HG02840 (cell line): ENCODE measurements at regions not wholly inside any gene's neighbourhood (a gene's known extent, or its start where the extent isn't known, plus 50 kb on each side); places are given as distances from the start of the nearest gene placed in this dataset.

ENCODE experiments used
- ATAC-seq: cut with Tn5 transposase; IDR thresholded peaks from one replicate; pipeline ENCODE4 v1.9.1; 2021; ENCODE audit warnings: mild to moderate bottlenecking, moderate library complexity, moderate number of reproducible peaks; ENCODE audit not compliant: unreplicated experiment, low FRiP score

DNA sequence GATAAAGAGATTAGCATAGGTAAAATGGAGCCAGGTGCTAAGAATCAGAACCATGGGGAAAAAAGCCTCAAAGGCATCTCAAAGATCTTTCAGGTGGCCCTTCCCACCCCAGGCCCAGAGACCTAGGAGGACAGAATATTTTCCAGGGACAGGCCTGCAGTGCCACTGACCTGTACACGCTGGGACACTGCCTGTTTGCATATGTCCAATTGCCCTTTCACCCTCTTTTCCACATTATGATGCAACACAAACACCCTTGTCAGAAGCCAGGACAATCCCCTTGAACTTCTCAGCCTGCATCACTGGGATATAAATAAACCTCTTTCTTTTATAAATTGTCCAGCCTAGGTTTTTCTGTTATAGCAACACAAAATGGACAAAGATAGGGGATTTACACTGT is 419.1 kb downstream of the TRIB2 start:
- ATAC-seq = no peak

DNA sequence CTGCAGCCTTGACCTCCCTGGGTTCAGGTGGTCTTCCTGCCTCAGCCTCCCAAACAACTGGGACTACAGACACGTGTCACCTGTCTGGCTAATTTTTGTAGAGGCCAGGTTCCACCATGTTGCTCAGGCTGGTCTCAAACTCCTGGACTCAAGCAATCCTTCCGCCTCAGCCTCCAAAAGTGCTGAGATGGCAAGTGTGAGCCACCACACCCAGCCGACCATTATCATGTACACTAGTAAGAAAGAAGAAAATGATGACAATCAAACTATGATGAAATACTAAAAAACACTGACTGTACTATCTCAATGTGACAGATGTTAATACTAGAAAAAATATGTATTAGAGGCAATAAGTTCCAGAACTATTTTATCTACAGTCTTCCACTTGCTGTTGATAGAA is 420.9 kb downstream of the TRIB2 start:
- ATAC-seq = no peak

DNA sequence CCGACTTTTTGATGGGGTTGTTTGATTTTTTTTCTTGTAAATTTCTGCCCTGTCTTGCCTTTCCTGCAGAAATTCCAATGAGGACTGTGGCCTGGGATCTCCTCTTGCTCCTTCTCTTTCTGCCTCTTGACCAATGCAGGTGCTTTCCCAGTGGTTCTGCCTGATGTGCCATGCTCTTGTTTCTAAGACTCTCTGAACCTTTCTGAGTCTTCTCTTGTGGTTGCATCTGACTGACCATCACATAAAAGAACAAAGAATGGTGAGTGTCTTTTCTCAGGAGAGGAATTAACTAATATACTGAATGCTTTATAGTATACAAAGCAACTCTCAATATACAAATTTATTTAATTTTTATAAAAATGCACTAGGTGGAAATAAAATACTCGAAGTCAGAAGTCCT is 424.6 kb downstream of the TRIB2 start:
- ATAC-seq = no peak

DNA sequence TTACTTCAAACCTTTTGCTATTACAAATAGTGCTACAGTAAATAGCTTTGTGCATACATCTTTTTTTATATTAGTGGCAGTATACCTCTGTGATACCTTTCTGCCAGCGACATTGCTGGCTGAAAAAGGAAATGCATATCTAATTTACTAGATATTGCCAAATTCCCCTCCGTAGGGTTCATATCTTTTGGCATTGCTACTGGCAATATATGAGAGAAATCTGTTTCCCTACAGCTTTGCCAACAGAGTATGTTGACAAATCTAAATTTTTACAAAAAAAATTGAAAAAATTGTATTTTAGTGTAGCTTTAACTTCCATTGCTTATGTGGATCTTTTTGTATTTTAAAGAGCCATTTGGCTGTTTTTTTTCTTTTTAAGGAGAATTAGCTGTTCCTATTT is 426.7 kb downstream of the TRIB2 start:
- ATAC-seq = no peak

DNA sequence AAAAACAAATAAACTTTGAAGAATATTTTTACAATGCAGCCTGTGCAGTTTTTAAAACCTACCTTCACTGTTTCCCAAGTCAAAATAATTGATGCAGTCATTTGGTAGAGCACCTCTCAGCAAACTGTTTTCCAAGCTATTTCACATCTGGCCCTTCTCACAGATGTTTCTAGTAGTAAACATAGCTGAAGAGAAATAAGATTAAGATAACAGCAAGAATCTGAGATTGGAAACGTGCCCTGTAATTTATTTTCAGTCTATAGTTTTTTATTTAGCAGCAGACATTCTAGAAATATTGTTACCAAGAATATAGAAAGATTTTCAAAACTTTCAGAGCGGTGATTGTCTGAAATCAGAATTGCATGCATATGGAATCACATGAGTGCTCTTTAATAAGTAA is 440.2 kb downstream of the TRIB2 start:
- ATAC-seq = no peak

DNA sequence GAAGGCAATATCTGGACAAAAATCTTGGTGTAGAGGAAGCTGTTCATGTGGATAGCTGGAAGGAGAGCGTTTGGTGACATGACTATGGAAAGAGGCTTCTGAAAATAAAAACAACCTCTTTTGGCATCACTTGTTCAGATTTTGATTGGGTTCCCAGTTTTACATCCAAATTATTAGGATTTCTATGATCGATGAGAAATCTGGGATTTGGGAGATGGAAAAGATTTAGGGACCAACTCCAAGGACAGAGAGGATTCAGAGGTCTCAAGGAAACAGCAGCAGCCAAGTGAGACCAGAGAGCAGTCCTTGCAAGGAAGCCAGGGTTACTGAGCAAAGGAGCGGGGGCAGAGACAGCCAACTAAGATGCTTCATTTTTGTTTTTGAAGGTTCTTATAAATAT is 441.7 kb downstream of the TRIB2 start:
- no peak for ATAC-seq

DNA sequence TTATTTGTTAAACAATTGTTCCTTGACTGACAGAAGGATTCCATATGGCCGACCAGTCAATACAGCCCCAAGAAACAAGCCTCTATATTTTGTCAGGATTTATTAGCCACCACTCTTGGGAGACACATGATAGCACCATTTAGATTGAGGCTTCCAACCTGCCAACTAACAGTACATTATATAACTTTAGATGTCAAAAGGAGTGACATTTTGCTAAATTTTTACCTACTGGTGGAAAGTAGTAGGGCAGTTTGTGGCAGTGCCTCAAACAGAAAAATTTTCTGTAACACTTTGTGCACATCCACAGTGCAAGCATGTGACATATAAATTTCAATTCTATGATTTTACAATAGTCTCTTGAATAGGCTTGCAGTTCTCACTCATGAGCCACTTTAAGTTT is 464.0 kb downstream of the TRIB2 start:
- no peak for ATAC-seq

DNA sequence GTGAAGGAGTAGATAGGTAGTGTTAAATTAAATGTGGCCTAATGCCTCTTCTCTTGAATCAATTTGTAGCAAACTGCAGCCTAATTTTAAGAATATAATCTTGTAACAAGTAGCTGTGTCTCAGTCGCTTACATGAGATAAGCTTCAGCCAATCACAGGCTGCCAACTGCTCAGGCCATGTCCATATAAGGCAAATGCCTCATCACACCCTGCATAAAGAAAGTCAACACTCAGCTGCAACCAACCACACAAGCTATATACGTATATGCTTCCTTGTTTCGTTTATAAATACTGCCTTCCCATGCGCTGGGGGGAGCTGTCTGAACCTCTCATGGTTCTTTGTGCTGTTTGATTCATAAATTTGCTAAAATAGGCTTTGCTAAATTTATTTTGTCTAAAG is 476.3 kb downstream of the TRIB2 start:
- peak; percentile 69 for ATAC-seq

DNA sequence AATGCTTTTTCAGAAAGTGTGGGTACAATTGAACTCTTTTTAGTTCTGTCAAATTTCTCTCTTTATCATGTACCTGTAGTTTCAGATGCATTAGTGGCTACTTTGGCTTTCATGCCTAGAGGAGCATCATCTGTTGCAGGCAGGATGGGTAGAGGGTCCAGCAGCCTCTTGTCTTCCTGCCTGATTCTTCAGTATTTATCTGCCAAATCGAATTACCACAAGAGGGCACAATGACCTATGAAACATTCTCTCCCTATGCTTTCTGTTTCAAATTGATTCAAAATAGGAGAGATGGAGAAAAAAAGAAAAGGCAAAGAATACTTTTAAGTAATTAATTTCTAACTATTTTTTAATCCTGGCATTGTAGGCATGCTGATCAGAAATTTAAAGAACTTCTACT is 477.2 kb downstream of the TRIB2 start:
- peak; percentile 54 for ATAC-seq

DNA sequence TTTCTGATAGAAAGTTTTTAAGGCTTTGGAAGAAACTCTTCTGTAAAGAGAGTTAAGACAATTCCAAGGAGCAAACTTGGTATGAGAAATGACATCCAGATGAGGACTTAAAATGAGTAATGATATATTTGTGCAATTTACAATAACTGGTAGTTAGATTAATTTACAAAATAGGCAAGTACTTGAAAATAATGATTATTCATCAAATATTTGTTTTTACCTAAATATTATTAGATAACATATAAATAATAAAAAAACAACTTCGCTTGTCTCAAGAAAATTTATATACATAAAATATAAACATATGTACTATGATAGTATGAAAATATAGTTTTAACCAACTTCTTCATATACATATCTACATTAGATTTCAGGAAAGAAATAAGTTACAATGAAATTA is 478.5 kb downstream of the TRIB2 start:
- ATAC-seq = no peak

DNA sequence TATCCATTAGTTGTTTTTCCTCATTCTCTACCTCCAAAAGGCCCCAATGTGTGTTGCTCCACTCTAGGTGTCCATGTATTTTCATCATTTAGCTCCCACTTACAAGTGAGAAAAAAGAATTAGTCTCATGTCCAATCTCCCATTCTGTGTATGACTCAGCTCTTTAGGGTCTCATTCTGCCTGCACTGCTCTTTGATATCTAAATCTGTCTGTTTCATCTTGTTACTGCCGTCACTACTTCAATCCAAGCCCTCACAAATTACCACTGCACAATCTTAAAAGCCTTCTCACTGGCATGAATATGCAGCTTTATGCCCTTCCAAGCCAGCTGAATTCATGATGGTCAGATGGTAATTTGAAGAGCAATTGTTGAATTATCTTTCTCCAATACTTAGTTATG is 480.5 kb downstream of the TRIB2 start:
- no peak for ATAC-seq

DNA sequence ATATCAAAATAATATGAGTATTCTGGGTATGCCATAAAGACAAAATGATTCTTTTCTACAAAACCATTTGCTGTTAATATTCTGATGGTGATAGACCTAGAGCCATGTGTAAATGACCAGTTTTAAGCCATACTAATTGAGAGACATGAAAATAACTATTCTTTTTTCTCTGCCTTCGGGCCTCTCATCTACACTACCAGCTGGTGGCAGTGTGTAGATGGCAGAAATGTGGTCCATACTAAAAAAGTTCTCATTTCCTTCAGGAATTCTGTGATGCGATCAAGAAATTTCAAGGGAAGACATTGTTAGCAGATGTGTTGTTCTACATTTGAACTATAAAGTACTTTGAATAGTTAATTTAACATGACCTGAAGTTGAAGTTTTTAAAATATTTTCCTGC is 485.2 kb downstream of the TRIB2 start:
- ATAC-seq = no peak

DNA sequence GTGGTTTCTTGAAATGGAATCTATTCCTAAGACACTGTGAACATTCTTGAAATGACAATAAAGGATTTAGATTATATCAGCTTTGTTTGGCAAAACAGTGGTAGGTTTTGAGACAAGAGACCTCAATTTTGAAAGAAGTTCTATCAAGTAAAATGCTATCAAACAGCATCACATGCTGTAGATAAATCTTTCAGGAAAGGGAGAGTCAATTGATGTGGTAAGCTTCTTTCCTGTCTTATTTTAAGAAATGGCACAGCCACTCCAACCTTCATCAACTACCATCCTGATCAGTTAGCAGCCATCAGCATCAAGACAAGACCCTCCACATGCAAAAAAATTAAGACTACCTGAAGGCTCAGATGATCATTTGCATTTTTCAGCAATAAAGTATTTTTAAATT is 495.4 kb downstream of the TRIB2 start:
- ATAC-seq = no peak

DNA sequence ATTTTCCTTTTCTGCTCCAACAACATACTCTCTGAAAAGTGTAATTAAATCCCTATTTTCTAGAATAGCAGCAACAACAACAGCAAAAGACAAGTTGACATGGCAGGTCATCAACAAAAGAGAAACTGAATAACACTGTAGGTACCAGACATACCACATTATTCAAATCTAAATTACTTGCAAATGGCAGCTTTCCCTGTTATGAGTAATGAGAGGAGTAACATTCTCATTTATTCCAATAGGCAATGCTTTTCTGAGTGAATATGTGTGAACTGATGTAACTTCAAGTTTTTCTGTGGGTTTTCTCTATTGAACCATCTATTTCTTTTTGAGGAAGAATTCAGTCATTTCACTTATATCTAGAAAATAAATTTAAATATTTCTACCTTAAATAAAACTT is 501.5 kb downstream of the TRIB2 start:
- no peak for ATAC-seq

DNA sequence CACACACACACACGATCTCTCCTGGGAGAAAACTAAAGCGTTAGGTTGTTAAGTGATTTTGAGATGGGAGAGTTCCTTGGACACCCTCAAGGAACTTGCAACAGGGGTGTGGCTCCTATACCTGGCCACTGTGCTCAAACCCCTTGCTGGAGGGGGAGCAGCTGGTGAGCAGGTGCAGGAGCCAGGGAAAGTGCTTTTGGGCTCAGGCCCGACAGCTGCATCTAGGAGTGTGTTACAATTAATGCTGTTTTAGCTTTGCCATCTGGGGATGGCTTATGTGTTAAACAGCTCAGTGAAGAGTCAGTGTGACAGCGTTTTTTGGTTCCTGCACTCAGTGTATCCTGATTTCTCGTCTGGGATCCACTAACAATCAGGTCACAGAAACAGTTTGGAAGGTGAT is 510.8 kb downstream of the TRIB2 start:
- no peak for ATAC-seq

DNA sequence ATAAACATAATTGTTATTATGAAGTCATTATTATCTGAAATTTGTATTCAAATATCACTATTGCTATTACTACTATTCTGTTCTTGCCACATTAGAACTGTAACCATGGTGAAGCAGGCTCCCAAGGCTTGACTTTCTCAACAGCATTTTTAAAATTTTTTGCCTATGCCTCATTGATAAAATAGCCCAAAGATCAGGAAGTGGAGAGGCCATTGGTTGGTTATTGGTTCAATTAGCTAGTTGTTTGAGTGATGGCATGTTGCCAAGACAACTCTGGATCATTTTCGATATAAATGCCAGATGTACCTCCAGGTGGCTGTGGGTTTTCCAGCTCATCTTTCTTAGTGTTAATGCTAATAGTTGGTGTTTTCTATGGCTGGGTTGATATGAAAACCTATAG is 513.5 kb downstream of the TRIB2 start:
- no peak for ATAC-seq

DNA sequence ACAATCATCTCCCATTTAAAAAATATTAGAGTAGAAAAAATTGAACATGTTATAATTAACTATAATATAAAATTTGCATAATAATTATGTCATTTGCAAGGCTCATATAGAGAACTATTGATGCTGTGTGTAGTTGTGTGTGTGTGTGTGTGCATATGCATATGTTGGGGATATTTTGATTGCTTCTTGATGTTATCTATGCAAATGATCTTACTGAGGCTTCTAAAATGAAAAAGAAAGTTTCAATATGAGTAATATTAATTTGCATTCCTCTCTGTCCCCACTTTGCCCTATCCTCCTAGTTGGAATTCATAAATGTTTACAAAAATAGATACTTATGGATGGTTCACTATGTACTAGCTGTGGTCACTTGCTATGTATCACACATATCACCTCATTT is 523.3 kb downstream of the TRIB2 start:
- no peak for ATAC-seq

DNA sequence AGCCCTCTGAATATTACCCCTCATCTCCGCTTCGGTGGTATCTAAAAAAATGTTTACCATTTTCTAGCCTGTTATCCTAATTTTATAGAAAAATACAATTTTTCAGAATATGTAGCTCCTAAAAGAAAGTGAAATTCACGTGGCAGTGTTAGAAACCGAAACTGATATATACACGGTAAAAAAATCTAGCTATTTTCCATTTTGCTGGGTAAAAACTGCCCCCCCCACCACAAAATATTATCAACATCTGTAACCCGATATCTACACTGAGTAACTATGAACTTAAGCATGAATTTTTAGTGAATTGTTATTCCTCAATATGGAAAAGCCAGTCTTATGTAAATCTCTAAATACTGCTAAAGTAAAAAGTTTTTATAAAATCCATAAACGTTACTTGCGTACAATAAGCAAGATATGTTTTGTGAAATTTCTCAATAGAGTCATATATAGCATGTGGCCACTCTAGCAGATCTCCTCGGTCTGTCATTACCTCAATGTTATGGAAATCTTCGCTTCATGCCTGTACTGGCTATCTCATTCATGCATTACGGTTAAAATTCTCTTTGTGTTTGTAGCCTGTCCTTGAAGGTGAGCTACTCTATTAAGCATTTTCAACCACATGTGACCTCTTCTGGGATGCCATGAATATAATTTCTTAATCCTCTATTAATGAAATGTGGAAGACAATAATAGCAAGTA is 524.2 kb downstream of the TRIB2 start:
- no peak for ATAC-seq

DNA sequence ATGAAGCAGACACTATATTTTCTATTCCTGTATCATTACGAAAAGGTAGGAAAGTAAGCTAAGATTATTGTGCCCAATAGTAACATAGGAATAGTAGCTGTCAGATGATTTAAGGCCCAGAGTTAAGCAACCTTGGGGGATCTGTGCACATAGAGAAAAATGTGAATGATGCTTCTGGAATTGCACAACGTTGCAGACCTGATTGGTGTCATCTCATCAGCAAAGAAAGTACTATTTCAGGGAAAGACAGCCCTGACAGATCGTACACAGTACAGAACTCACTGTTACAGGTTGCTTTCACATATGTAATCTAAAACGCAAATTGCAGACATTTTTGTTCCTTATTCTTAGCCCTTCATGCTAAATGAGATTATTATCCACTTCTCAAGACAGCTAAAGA is 535.9 kb downstream of the TRIB2 start:
- ATAC-seq = no peak

DNA sequence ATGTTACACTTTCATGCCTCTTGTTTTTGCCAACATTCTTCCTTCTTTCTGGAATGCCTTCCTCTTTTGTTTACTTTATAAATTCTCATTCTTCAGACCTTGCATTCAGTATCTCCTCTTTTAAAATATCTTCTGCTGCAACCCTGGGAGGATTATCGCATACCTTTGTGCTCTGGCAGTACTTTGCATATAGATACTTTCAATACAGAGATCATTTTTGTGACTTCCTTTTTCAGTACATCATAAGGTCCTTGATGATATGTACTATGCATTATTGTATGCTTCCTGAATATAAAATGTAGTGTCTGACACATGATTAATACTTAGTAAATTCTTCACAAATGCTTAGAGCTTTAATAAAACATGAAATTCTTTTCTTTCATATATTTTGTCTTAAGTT is 538.7 kb downstream of the TRIB2 start:
- no peak for ATAC-seq

DNA sequence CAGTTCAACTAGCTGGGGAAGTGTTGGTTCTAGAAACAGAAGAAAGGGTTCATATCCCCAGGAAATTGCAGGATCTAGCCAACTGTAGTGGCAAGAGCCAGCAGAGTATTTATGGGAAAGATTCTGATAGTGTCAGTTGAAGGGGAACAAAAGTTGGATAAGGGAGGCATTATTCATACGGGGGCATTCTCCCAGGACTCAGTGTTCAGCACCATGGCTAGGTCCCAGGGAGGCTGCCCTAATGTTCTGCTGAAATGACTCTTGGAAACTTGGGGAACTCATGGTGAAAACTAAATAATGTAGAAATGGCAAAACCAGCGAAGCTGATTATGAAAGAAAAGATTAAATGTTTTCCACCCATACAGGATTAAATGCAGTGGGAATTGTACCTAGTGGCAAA is 543.7 kb downstream of the TRIB2 start:
- no peak for ATAC-seq

DNA sequence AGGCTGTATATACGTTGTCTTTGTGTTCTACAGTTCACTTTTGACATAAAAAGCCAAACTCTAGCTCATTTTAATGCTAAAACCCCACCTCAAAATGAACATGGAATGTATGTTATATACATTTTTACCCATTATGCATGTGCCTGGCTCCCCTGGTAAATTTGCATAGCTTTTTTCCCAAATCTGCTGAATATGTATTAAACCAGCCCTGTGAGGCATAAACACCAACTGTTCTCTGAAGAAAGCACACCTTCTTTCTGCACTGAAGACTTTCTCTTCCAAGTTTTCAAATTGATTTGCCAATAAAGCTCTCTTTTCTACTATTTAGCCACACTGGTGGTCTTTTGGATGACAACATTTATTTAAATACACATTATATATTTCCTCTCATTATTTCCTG is 549.4 kb downstream of the TRIB2 start:
- no peak for ATAC-seq

DNA sequence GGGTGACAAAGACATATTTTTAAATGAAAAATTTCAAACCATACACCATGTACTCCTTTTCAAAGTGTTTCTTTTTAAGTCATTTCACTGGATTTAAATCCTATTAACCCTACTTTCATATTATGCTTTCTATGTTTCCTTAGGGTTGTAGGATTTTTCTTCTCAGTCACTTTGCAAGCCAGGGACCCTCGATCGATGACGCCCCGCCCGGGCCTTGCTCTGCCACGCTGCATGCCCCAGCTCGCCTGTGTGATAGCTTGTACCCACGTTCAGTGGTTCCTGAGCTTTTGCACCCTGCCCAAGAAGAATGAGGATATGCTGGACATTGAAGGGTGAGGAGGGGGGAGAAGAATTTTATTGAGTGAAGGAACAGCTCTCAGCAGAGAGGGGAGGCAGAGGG is 568.0 kb downstream of the TRIB2 start:
- ATAC-seq = no peak
